BLaER1 treated with 17β-estradiol and CSF1 and Interleukin-3, amounts not matched to agents 10 nM and 100 nM (cell line): ENCODE measurements at regions not wholly inside any gene's neighbourhood (a gene's known extent, or its start where the extent isn't known, plus 50 kb on each side); places are given as distances from the start of the nearest gene placed in this dataset.

Experiments
- H3K27ac ChIP-seq, 11 experiments: shearing (Covaris generic); formaldehyde crosslinking; 2 replicates each; pipeline ENCODE4 v1.8.1; 2022
- H3K27me3 ChIP-seq, 11 experiments: shearing (Covaris generic); formaldehyde crosslinking; 2 replicates each; pipeline ENCODE4 v1.8.1; 2022
- H3K36me3 ChIP-seq, 11 experiments: shearing (Covaris generic); formaldehyde crosslinking; 2 replicates each; pipeline ENCODE4 v1.8.1; 2022
- H3K4me1 ChIP-seq, 10 experiments: shearing (Covaris generic); formaldehyde crosslinking; 2 replicates each; pipeline ENCODE4 v1.8.1; 2022
- H3K4me2 ChIP-seq, 11 experiments: shearing (Covaris generic); formaldehyde crosslinking; 2 replicates each; pipeline ENCODE4 v1.8.1; 2022
- H3K4me3 ChIP-seq, 10 experiments: shearing (Covaris generic); formaldehyde crosslinking; 2 replicates each; pipeline ENCODE4 v1.8.1; 2022
- H3K9ac ChIP-seq, 11 experiments: shearing (Covaris generic); formaldehyde crosslinking; 2 replicates each; pipeline ENCODE4 v1.8.1; 2022
- H3K9me3 ChIP-seq, 11 experiments: shearing (Covaris generic); formaldehyde crosslinking; replicated peaks in 1 of 11; 2 replicates each; pipeline ENCODE4 v1.8.1; 2022
- H4K20me1 ChIP-seq, 11 experiments: shearing (Covaris generic); formaldehyde crosslinking; 2 replicates each; pipeline ENCODE4 v1.8.1; 2022
- Cebpa-rat ChIP-seq, 11 experiments: shearing (Covaris generic); IDR thresholded peaks; 2 replicates each; pipeline ENCODE4 v1.8.1; 2022

GRCh38 chr12:60630796-60631195, 1035.0 kb downstream of the SLC16A7 start:
- no peaks in the 10 kb centered on the region for H3K4me1 ChIP-seq
- no peaks in the 10 kb centered on the region for H3K36me3 ChIP-seq
- H3K27ac ChIP-seq = no peak overlapping the region
- TF ChIP-seq Cebpa-rat (IDR thresholded peaks at IDR 0.05) = no peak
- H3K9ac ChIP-seq = no peak overlapping the region
- H3K4me2 ChIP-seq = no peak overlapping the region
- no peaks in the 10 kb centered on the region for H4K20me1 ChIP-seq
- H3K9me3 ChIP-seq = no peaks in the 10 kb centered on the region
- no peaks in the 10 kb centered on the region for H3K27me3 ChIP-seq
- H3K4me3 ChIP-seq = no peak overlapping the region

- peaks cover 30 to 65% (median 45%) of the 10 kb centered on the region in 11 experiments for H3K9me3 ChIP-seq
- no peak overlapping the region; a peak in 1 of 20 replicates for H3K4me3 ChIP-seq
- H3K4me2 ChIP-seq = no peak overlapping the region
- H3K9ac ChIP-seq = no peak overlapping the region
- H4K20me1 ChIP-seq = no peaks in the 10 kb centered on the region
- H3K27me3 ChIP-seq = no peaks in the 10 kb centered on the region
- no peak for TF ChIP-seq Cebpa-rat (IDR thresholded peaks at IDR 0.05)
- no peaks in the 10 kb centered on the region for H3K36me3 ChIP-seq
- no peaks in the 10 kb centered on the region for H3K4me1 ChIP-seq
- H3K27ac ChIP-seq = no peak overlapping the region
These were observed 1048.2 kb downstream of the SLC16A7 start for GRCh38 chr12:60644076-60644475.

GRCh38 chr12:60666895-60667294, 1071.1 kb downstream of the SLC16A7 start:
- Histone ChIP-seq H3K36me3 (no peaks in the 10 kb centered on the region), H3K4me2 (no peak overlapping the region), H3K4me1 (no peaks in the 10 kb centered on the region), H3K4me3 (no peak overlapping the region), H3K9ac (no peak overlapping the region), H3K9me3 (0 out of 22 replicates have a peak, but pooled peaks cover 0 to under 1% (median 0%) of the 10 kb centered on the region in 11 experiments), H3K27ac (no peak overlapping the region), H3K27me3 (no peaks in the 10 kb centered on the region), H4K20me1 (no peaks in the 10 kb centered on the region)
- TF ChIP-seq Cebpa-rat (IDR thresholded peaks at IDR 0.05) = no peak

GRCh38 chr12:60672949-60673348, 1077.1 kb downstream of the SLC16A7 start:
- Histone ChIP-seq H3K27ac (no peak overlapping the region), H3K27me3 (no peaks in the 10 kb centered on the region), H3K4me2 (no peak overlapping the region), H3K9ac (no peak overlapping the region), H4K20me1 (no peaks in the 10 kb centered on the region), H3K4me1 (no peaks in the 10 kb centered on the region; a peak in 1 of 20 replicates), H3K9me3 (0 out of 22 replicates have a peak, but pooled peaks cover 0 to 3% (median 0%) of the 10 kb centered on the region in 11 experiments), H3K4me3 (no peak overlapping the region), H3K36me3 (no peaks in the 10 kb centered on the region)
- TF ChIP-seq Cebpa-rat (IDR thresholded peaks at IDR 0.05) = no peak

GRCh38 chr12:60684988-60685655, 1089.3 kb downstream of the SLC16A7 start:
- H4K20me1 ChIP-seq = no peaks in the 10 kb centered on the region
- TF ChIP-seq Cebpa-rat (IDR thresholded peaks at IDR 0.05) = no peak
- H3K4me2 ChIP-seq = no peak overlapping the region
- H3K9ac ChIP-seq = no peak overlapping the region
- H3K4me3 ChIP-seq = no peak overlapping the region
- no peaks in the 10 kb centered on the region for H3K36me3 ChIP-seq
- no peak overlapping the region for H3K27ac ChIP-seq
- H3K4me1 ChIP-seq = no peaks in the 10 kb centered on the region
- H3K9me3 ChIP-seq = peaks cover 0 to 17% (median 5%) of the 10 kb centered on the region in 11 experiments; a peak in 6 of 22 replicates
- H3K27me3 ChIP-seq = no peaks in the 10 kb centered on the region

- no peaks in the 10 kb centered on the region for H3K27me3 ChIP-seq
- H3K4me2 ChIP-seq = no peak overlapping the region
- H3K36me3 ChIP-seq = no peaks in the 10 kb centered on the region
- no peak overlapping the region for H3K27ac ChIP-seq
- no peaks in the 10 kb centered on the region for H4K20me1 ChIP-seq
- no peak for TF ChIP-seq Cebpa-rat (IDR thresholded peaks at IDR 0.05)
- no peaks in the 10 kb centered on the region for H3K4me1 ChIP-seq
- no peak overlapping the region for H3K4me3 ChIP-seq
- H3K9ac ChIP-seq = no peak overlapping the region
- H3K9me3 ChIP-seq = peaks cover 0 to 7% (median 0%) of the 10 kb centered on the region in 11 experiments; a peak in 3 of 22 replicates
These were observed 1093.3 kb downstream of the SLC16A7 start for GRCh38 chr12:60689137-60689536.

GRCh38 chr12:60693019-60693626, 1097.3 kb downstream of the SLC16A7 start:
- H3K9ac ChIP-seq = no peak overlapping the region
- H3K4me2 ChIP-seq = no peak overlapping the region
- no peak for TF ChIP-seq Cebpa-rat (IDR thresholded peaks at IDR 0.05)
- H3K4me3 ChIP-seq = no peak overlapping the region
- H3K4me1 ChIP-seq = no peaks in the 10 kb centered on the region
- no peak overlapping the region for H3K27ac ChIP-seq
- no peaks in the 10 kb centered on the region for H3K36me3 ChIP-seq
- H3K9me3 ChIP-seq = peaks cover 0 to 7% (median 0%) of the 10 kb centered on the region in 11 experiments; a peak in 3 of 22 replicates
- no peaks in the 10 kb centered on the region for H3K27me3 ChIP-seq
- no peaks in the 10 kb centered on the region for H4K20me1 ChIP-seq

- Histone ChIP-seq H3K4me1 (no peaks in the 10 kb centered on the region), H3K27ac (no peak overlapping the region), H4K20me1 (no peaks in the 10 kb centered on the region), H3K4me3 (no peak overlapping the region), H3K9me3 (no peaks in the 10 kb centered on the region), H3K36me3 (no peaks in the 10 kb centered on the region), H3K4me2 (no peak overlapping the region), H3K9ac (no peak overlapping the region), H3K27me3 (no peaks in the 10 kb centered on the region)
- no peak for TF ChIP-seq Cebpa-rat (IDR thresholded peaks at IDR 0.05)
These were observed 1108.5 kb downstream of the SLC16A7 start for GRCh38 chr12:60704171-60704914.

GRCh38 chr12:60710246-60710645, 1114.4 kb downstream of the SLC16A7 start:
- H3K27ac ChIP-seq = no peak overlapping the region
- no peaks in the 10 kb centered on the region for H3K4me1 ChIP-seq
- no peak overlapping the region for H3K4me2 ChIP-seq
- no peaks in the 10 kb centered on the region for H3K9me3 ChIP-seq
- H3K27me3 ChIP-seq = no peaks in the 10 kb centered on the region
- H3K4me3 ChIP-seq = no peak overlapping the region
- no peak overlapping the region for H3K9ac ChIP-seq
- TF ChIP-seq Cebpa-rat (IDR thresholded peaks at IDR 0.05) = no peak
- H4K20me1 ChIP-seq = no peaks in the 10 kb centered on the region
- no peaks in the 10 kb centered on the region for H3K36me3 ChIP-seq
